Epithelial cell of esophagus (primary cell): ENCODE measurements at regions not wholly inside any gene's neighbourhood (a gene's known extent, or its start where the extent isn't known, plus 50 kb on each side); places are given as distances from the start of the nearest gene placed in this dataset.
A peak's percentile ranks its signal among the peaks of the same experiment; 100 is the strongest.

Source experiments
- DNase-seq: peaks from one replicate; pipeline ENCODE4 v3.0.0; 2010; ENCODE audit warnings: low read depth
- H3K4me3 ChIP-seq: 2 replicates; pipeline ENCODE4 v1.5.1; 2011; ENCODE audit warnings: mild to moderate bottlenecking, low read length, control low read depth
- CTCF ChIP-seq: IDR thresholded peaks from 2 replicates; pipeline ENCODE4 v1.5.1; 2011; ENCODE audit warnings: low read depth, mild to moderate bottlenecking, low read length, control low read depth, inconsistent platforms; ENCODE audit not compliant: insufficient read depth; ENCODE audit errors: missing control alignments

GRCh38 chr5:105503950-105504349 lies 1941.4 kb upstream of the NUDT12 start:
- TF ChIP-seq CTCF: no peak
- no peak overlapping the region for H3K4me3 ChIP-seq
- DNase-seq: peak; percentile 20

- H3K4me3 ChIP-seq: no peak overlapping the region
- no peak for TF ChIP-seq CTCF
- DNase-seq: no peak
Measured at GRCh38 chr5:105501315-105501714, 1938.7 kb upstream of the NUDT12 start.

- TF ChIP-seq CTCF: no peak
- no peak overlapping the region for H3K4me3 ChIP-seq
- DNase-seq: no peak
Measured at GRCh38 chr5:105475401-105475800, 1912.8 kb upstream of the NUDT12 start.

GRCh38 chr5:105462377-105462776 lies 1899.8 kb upstream of the NUDT12 start:
- no peak for DNase-seq
- TF ChIP-seq CTCF: no peak
- no peak overlapping the region for H3K4me3 ChIP-seq

GRCh38 chr5:105460721-105461120 lies 1898.1 kb upstream of the NUDT12 start:
- no peak overlapping the region for H3K4me3 ChIP-seq
- no peak for TF ChIP-seq CTCF
- DNase-seq: no peak

- TF ChIP-seq CTCF: no peak
- DNase-seq: no peak
- no peak overlapping the region for H3K4me3 ChIP-seq
Measured at GRCh38 chr5:105453216-105453807, 1890.7 kb upstream of the NUDT12 start.

- no peak for TF ChIP-seq CTCF
- DNase-seq: no peak
- H3K4me3 ChIP-seq: no peak overlapping the region
Measured at GRCh38 chr5:105448271-105448670, 1885.7 kb upstream of the NUDT12 start.
